H1 (cell line): ENCODE measurements at regions not wholly inside any gene's neighbourhood (a gene's known extent, or its start where the extent isn't known, plus 50 kb on each side); places are given as distances from the start of the nearest gene placed in this dataset.

Source experiments
- CTCF ChIA-PET: fragments of 300-600 bp; sonication (Branson Sonifier 250); formaldehyde crosslinking; loops from one replicate; lab custom pipeline; 2021; ENCODE audit not compliant: partially characterized antibody; lab: Charles Lee
- POLR2A ChIA-PET: fragments of 300-600 bp; sonication (Branson Sonifier 250); formaldehyde crosslinking; loops from one replicate; lab custom pipeline; 2021; ENCODE audit warnings: inconsistent platforms; ENCODE audit not compliant: partially characterized antibody; lab: Charles Lee
- DNase-seq, 2 experiments: peaks; one replicate each; pipeline versions ENCODE4 v3.0.0 to v3.0.0-alpha.2; 2010 to 2022; ENCODE audit warnings: low spot score in 2 of 2, low read depth in 1 of 2, mixed read lengths in 1 of 2
- FAIRE-seq: peaks from 2 replicates; lab custom pipeline; 2011; peaks lifted over from hg19 to GRCh38; lab: Jason Lieb, UNC
- H2AFZ ChIP-seq: 2 replicates; pipeline ENCODE4 v1.8.1; 2012; ENCODE audit warnings: low read length, inconsistent platforms
- H2AK5ac ChIP-seq: 2 replicates; pipeline ENCODE4 v1.6.1; 2013; ENCODE audit warnings: low read depth, low read length
- H2BK120ac ChIP-seq: replicated peaks from 2 replicates; pipeline ENCODE3; 2013; ENCODE audit warnings: low read depth, low read length, inconsistent platforms
- H2BK12ac ChIP-seq: 2 replicates; pipeline ENCODE4 v1.6.1; 2013; ENCODE audit warnings: low read depth, low read length
- H2BK15ac ChIP-seq: 2 replicates; pipeline ENCODE4 v1.6.1; 2013; ENCODE audit warnings: low read length
- H2BK20ac ChIP-seq: 2 replicates; pipeline ENCODE4 v1.6.1; 2013; ENCODE audit warnings: low read length
- H2BK5ac ChIP-seq: 2 replicates; pipeline ENCODE4 v1.6.1; 2013; ENCODE audit warnings: low read depth, low read length
- H3K14ac ChIP-seq: 2 replicates; pipeline ENCODE4 v1.6.1; 2013; ENCODE audit warnings: inconsistent platforms; ENCODE audit not compliant: insufficient read length
- H3K18ac ChIP-seq: 2 replicates; pipeline ENCODE4 v1.6.1; 2013; ENCODE audit warnings: low read length; ENCODE audit errors: extremely low read depth
- H3K23ac ChIP-seq: 2 replicates; pipeline ENCODE4 v1.6.1; 2013; ENCODE audit warnings: inconsistent platforms; ENCODE audit not compliant: insufficient read length
- H3K23me2 ChIP-seq: 2 replicates; pipeline ENCODE4 v1.6.1; 2013; ENCODE audit warnings: low read depth, low read length
- H3K27ac ChIP-seq: 2 replicates; pipeline ENCODE4 v1.6.1; 2011; ENCODE audit warnings: low read depth, low read length, inconsistent platforms
- H3K27me3 ChIP-seq, 4 experiments: replicated peaks in 1 of 4; 1 replicate in 1 of 4; 2 replicates in 3 of 4; pipeline versions ENCODE4 v1.6.1 to v1.8.1; 2011 to 2013; ENCODE audit warnings: low read length in 3 of 4, mild to moderate bottlenecking in 3 of 4, inconsistent platforms in 2 of 4, mixed read lengths in 2 of 4, moderate library complexity in 1 of 4; ENCODE audit not compliant: control insufficient read depth in 3 of 4, insufficient read depth in 3 of 4; ENCODE audit errors: extremely low read depth in 1 of 4
- H3K36me3 ChIP-seq, 4 experiments: 2 replicates each; pipeline versions ENCODE4 v1.6.1 to v1.8.1; 2011 to 2013; ENCODE audit warnings: mild to moderate bottlenecking in 4 of 4, low read length in 3 of 4, moderate library complexity in 2 of 4, control low read depth in 1 of 4, inconsistent platforms in 1 of 4; ENCODE audit not compliant: insufficient read depth in 4 of 4, control insufficient read depth in 2 of 4
- H3K4ac ChIP-seq: replicated peaks from 2 replicates; pipeline ENCODE3; 2013; ENCODE audit warnings: low read length, low read depth, mixed read lengths, inconsistent platforms; ENCODE audit not compliant: insufficient read length
- H3K4me1 ChIP-seq, 4 experiments: replicated peaks in 1 of 4; 1 replicate in 1 of 4; 2 replicates in 3 of 4; pipeline versions ENCODE4 v1.6.1 to v1.8.1; 2011 to 2013; ENCODE audit warnings: low read length in 3 of 4, inconsistent platforms in 2 of 4, mixed read lengths in 1 of 4; ENCODE audit not compliant: insufficient read depth in 4 of 4, control insufficient read depth in 3 of 4
- H3K4me2 ChIP-seq, 2 experiments: 2 replicates each; pipeline versions ENCODE4 v1.6.1 to v1.8.1; 2011 to 2013; ENCODE audit warnings: low read depth in 2 of 2, low read length in 2 of 2, control low read depth in 1 of 2, inconsistent platforms in 1 of 2, mild to moderate bottlenecking in 1 of 2; ENCODE audit not compliant: insufficient read depth in 1 of 2
- H3K4me3 ChIP-seq, 4 experiments: fragments of 200-600, 300-600 bp in 1 of 4; sonication (generic), shearing (Covaris generic), sonication (Bioruptor Twin) in 1 of 4; 2 replicates each; pipeline versions ENCODE4 v1.5.1 to v1.8.1; 2011 to 2016; ENCODE audit warnings: low read length in 4 of 4, low read depth in 3 of 4, control low read depth in 2 of 4, inconsistent platforms in 2 of 4, mild to moderate bottlenecking in 2 of 4, mixed read lengths in 1 of 4, moderate library complexity in 1 of 4; ENCODE audit not compliant: insufficient read depth in 2 of 4; ENCODE audit errors: extremely low read depth in 1 of 4
- H3K56ac ChIP-seq: replicated peaks from 2 replicates; pipeline ENCODE3; 2013; ENCODE audit warnings: low read depth, mild to moderate bottlenecking, mixed read lengths, low read length, inconsistent platforms; ENCODE audit not compliant: insufficient read length
- H3K79me1 ChIP-seq: 2 replicates; pipeline ENCODE4 v1.6.1; 2013; ENCODE audit warnings: low read depth, low read length, control low read depth
- H3K79me2 ChIP-seq, 2 experiments: 2 replicates each; pipeline versions ENCODE4 v1.6.1 to v1.8.1; 2012 to 2013; ENCODE audit warnings: low read length in 2 of 2, mild to moderate bottlenecking in 2 of 2, inconsistent platforms in 1 of 2; ENCODE audit not compliant: insufficient read depth in 2 of 2, control insufficient read depth in 1 of 2
- H3K9ac ChIP-seq, 4 experiments: replicated peaks in 1 of 4; 1 replicate in 1 of 4; 2 replicates in 3 of 4; pipeline versions ENCODE4 v1.6.1 to v1.8.1; 2011 to 2013; ENCODE audit warnings: low read depth in 3 of 4, low read length in 3 of 4, control low read depth in 2 of 4, mild to moderate bottlenecking in 2 of 4, moderate library complexity in 2 of 4, inconsistent platforms in 1 of 4; ENCODE audit errors: extremely low read depth in 1 of 4
- H3K9me3 ChIP-seq, 2 experiments: 2 replicates each; pipeline versions ENCODE4 v1.6.1 to v1.8.1; 2012 to 2013; ENCODE audit warnings: mild to moderate bottlenecking in 2 of 2, moderate library complexity in 2 of 2, control low read depth in 1 of 2, inconsistent platforms in 1 of 2, low read depth in 1 of 2, low read length in 1 of 2, mixed read lengths in 1 of 2; ENCODE audit not compliant: insufficient read depth in 2 of 2
- H4K20me1 ChIP-seq, 2 experiments: replicated peaks in 1 of 2; 2 replicates each; pipeline versions ENCODE3 to v1.8.1; 2011 to 2013; ENCODE audit warnings: inconsistent platforms in 2 of 2, low read length in 2 of 2, mild to moderate bottlenecking in 1 of 2; ENCODE audit not compliant: insufficient read depth in 2 of 2, control insufficient read depth in 1 of 2
- H4K5ac ChIP-seq: 2 replicates; pipeline ENCODE4 v1.6.1; 2013; ENCODE audit warnings: low read length, low read depth, mixed read lengths, inconsistent platforms; ENCODE audit not compliant: insufficient read length
- H4K8ac ChIP-seq: 2 replicates; pipeline ENCODE4 v1.8.0; 2013; ENCODE audit warnings: mild to moderate bottlenecking, moderate library complexity, low read length, inconsistent platforms; ENCODE audit not compliant: insufficient read depth; ENCODE audit errors: extremely low read depth
- H4K91ac ChIP-seq: replicated peaks from 2 replicates; pipeline ENCODE3; 2013; ENCODE audit warnings: low read length, mixed read lengths, inconsistent platforms; ENCODE audit not compliant: insufficient read length
- ASH2L ChIP-seq: fragments of 200-600, 300-600 bp; sonication (generic); IDR thresholded peaks from one replicate; pipeline ENCODE4 v1.7.1; 2017; ENCODE audit warnings: low read length
- CHD1 ChIP-seq: IDR thresholded peaks from 2 replicates; pipeline ENCODE4 v1.6.1; 2012; ENCODE audit warnings: low read depth, low read length, improper control_type of control experiment
- CTBP2 ChIP-seq: IDR thresholded peaks from 2 replicates; pipeline ENCODE4 v1.7.0; 2011; ENCODE audit warnings: borderline replicate concordance, mild to moderate bottlenecking, moderate library complexity, mixed read lengths, low read length; ENCODE audit not compliant: insufficient read depth, insufficient read length
- CTCF ChIP-seq, 3 experiments: IDR thresholded peaks; 1 replicate in 2 of 3; 2 replicates in 1 of 3; pipeline versions ENCODE4 v1.5.1 to v1.6.1; 2011; ENCODE audit warnings: low read length in 3 of 3, mild to moderate bottlenecking in 3 of 3, inconsistent platforms in 2 of 3, low read depth in 1 of 3, moderate library complexity in 1 of 3; ENCODE audit not compliant: insufficient read depth in 1 of 3; ENCODE audit errors: control extremely low read depth in 1 of 3
- KDM5A ChIP-seq: fragments of 200-600 bp; IDR thresholded peaks from 2 replicates; pipeline ENCODE4 v1.7.1; 2012; ENCODE audit warnings: mild to moderate bottlenecking, low read length, inconsistent platforms, mixed read lengths
- RNF2 ChIP-seq: fragments of 200-900, 300-1000 bp; sonication (generic); IDR thresholded peaks from 2 replicates; pipeline ENCODE4 v1.7.1; 2016; ENCODE audit warnings: borderline replicate concordance, low read depth, mild to moderate bottlenecking, antibody characterized with exemption, low read length; ENCODE audit not compliant: poor library complexity, severe bottlenecking; ENCODE audit errors: missing control alignments
- SP1 ChIP-seq: IDR thresholded peaks from 2 replicates; pipeline ENCODE4 v1.6.1; 2011; ENCODE audit warnings: low read depth, low read length
- SUZ12 ChIP-seq: fragments of 200-600 bp; sonication (generic); IDR thresholded peaks from 2 replicates; pipeline ENCODE4 v1.6.1; 2012; ENCODE audit warnings: mild to moderate bottlenecking, inconsistent platforms, low read length, moderate library complexity, mixed read lengths
- TCF12 ChIP-seq: IDR thresholded peaks from 2 replicates; pipeline ENCODE4 v1.6.1; 2011; ENCODE audit warnings: low read depth, mild to moderate bottlenecking, low read length
- YY1 ChIP-seq: IDR thresholded peaks from 2 replicates; pipeline ENCODE4 v1.6.1; 2011; ENCODE audit warnings: low read depth, mild to moderate bottlenecking, low read length
- WGBS, 2 experiments: shearing (Covaris generic) in 1 of 2; methylation state at CpG; one replicate each; pipeline versions ENCODE4 v1.1.6 to v1.1.7; 2013 to 2015; ENCODE audit warnings: low lambda C conversion rate in 2 of 2, mixed read lengths in 2 of 2, inconsistent platforms in 1 of 2, low coverage in 1 of 2, missing lambda C conversion rate in 1 of 2; ENCODE audit not compliant: insufficient replicate concordance in 2 of 2, insufficient coverage in 1 of 2, insufficient read length in 1 of 2; ENCODE audit errors: extremely low coverage in 1 of 2, missing lambda C conversion rate in 1 of 2; 5-methylcytosine and 5-hydroxymethylcytosine counted together

GRCh38 chr5:87122151-87122977, 145.3 kb upstream of the RASA1 start:
- 82% methylated on average over 4 of the region's 4 CpGs; no CpG with 5 or more reads in 1 of the 2 experiments for WGBS, 2 experiments
- Histone ChIP-seq H2BK15ac (no peak overlapping the region), H3K9me3 (no peaks in the 10 kb centered on the region), H3K27ac (no peak overlapping the region), H3K79me2 (no peaks in the 10 kb centered on the region), H2BK120ac (no peak overlapping the region), H3K4me3 (no peak overlapping the region), H3K4me1 (no peaks in the 10 kb centered on the region), H4K5ac (no peak overlapping the region), H4K8ac (no peak overlapping the region), H2BK20ac (no peak overlapping the region), H3K14ac (no peak overlapping the region), H3K27me3 (no peaks in the 10 kb centered on the region), H3K18ac (no peak overlapping the region), H3K23me2 (no peaks in the 10 kb centered on the region), H3K4ac (no peak overlapping the region), H2AK5ac (no peak overlapping the region), H3K36me3 (no peaks in the 10 kb centered on the region), H2BK12ac (no peak overlapping the region), H3K23ac (no peak overlapping the region), H3K56ac (no peak overlapping the region), H3K79me1 (no peaks in the 10 kb centered on the region), H2AFZ (no peak overlapping the region), H2BK5ac (no peak overlapping the region), H3K4me2 (no peak overlapping the region), H4K91ac (no peak overlapping the region), H4K20me1 (no peaks in the 10 kb centered on the region), H3K9ac (no peak overlapping the region)
- DNase-seq (no peak), FAIRE-seq (no peak)
- ChIA-PET CTCF (no interaction called here), POLR2A (no interaction called here)
- TF ChIP-seq CTBP2 (no peak), ASH2L (no peak), CHD1 (no peak), TCF12 (no peak), RNF2 (no peak), SUZ12 (no peak), SP1 (no peak), CTCF (IDR thresholded peaks at IDR 0.05; ENCODE audit: control extremely low read depth in 1 of 3, insufficient read depth in 1 of 3, low read depth in 1 of 3, low read length in 3 of 3) (no peak), KDM5A (no peak), YY1 (no peak)
